Ishikawa (cell line): ENCODE measurements at regions not wholly inside any gene's neighbourhood (a gene's known extent, or its start where the extent isn't known, plus 50 kb on each side); places are given as distances from the start of the nearest gene placed in this dataset.

Experiments
- CEBPB ChIP-seq: IDR thresholded peaks from 2 replicates; pipeline ENCODE4 v1.6.1; 2012
- CREB1 ChIP-seq: IDR thresholded peaks from 2 replicates; pipeline ENCODE4 v1.6.1; 2012; ENCODE audit warnings: low read depth
- EGR1 ChIP-seq: IDR thresholded peaks from 2 replicates; pipeline ENCODE4 v1.6.1; 2012
- EP300 ChIP-seq: IDR thresholded peaks from 2 replicates; pipeline ENCODE4 v1.6.1; 2012; ENCODE audit warnings: borderline replicate concordance
- FOXM1 ChIP-seq: IDR thresholded peaks from 2 replicates; pipeline ENCODE4 v1.6.1; 2012; ENCODE audit warnings: low read depth, borderline replicate concordance
- MAX ChIP-seq: IDR thresholded peaks from 2 replicates; pipeline ENCODE4 v1.6.1; 2012
- RAD21 ChIP-seq: IDR thresholded peaks from 2 replicates; pipeline ENCODE4 v1.6.1; 2012; ENCODE audit warnings: low read depth
- REST ChIP-seq: IDR thresholded peaks from 2 replicates; pipeline ENCODE4 v1.6.1; 2012; ENCODE audit warnings: low read depth, mild to moderate bottlenecking
- TAF1 ChIP-seq: IDR thresholded peaks from 2 replicates; pipeline ENCODE4 v1.6.1; 2012; ENCODE audit warnings: low read depth, mild to moderate bottlenecking
- TCF12 ChIP-seq: IDR thresholded peaks from 2 replicates; pipeline ENCODE4 v1.6.1; 2012; ENCODE audit warnings: low read depth
- YY1 ChIP-seq: IDR thresholded peaks from 2 replicates; pipeline ENCODE4 v1.6.1; 2012; ENCODE audit warnings: low read depth
- ZBTB7A ChIP-seq: IDR thresholded peaks from 2 replicates; pipeline ENCODE4 v1.6.1; 2012; ENCODE audit warnings: low read depth

GRCh38 chr1:29538586-29538985 lies 302.3 kb downstream of the PTPRU start:
- TF ChIP-seq CEBPB (no peak), ZBTB7A (no peak), CREB1 (no peak), REST (no peak), EGR1 (no peak), MAX (no peak), EP300 (no peak), TAF1 (no peak), TCF12 (no peak), FOXM1 (no peak), YY1 (no peak), RAD21 (no peak)
